Mesenchymal stem cell (in vitro differentiated cells and primary cell): ENCODE measurements at regions not wholly inside any gene's neighbourhood (a gene's known extent, or its start where the extent isn't known, plus 50 kb on each side); places are given as distances from the start of the nearest gene placed in this dataset.

Experiments
- DNase-seq: peaks from one replicate; pipeline ENCODE4 v3.0.0-alpha.2; 2013
- H2AFZ ChIP-seq: one replicate; pipeline ENCODE4 v1.6.1; 2013; ENCODE audit warnings: low read depth, mild to moderate bottlenecking, control low read depth, inconsistent platforms, low read length, moderate library complexity
- H2AK5ac ChIP-seq: 2 replicates; pipeline ENCODE4 v1.6.1; 2013; ENCODE audit warnings: low read length, moderate library complexity, mild to moderate bottlenecking, inconsistent platforms; ENCODE audit not compliant: severe bottlenecking
- H2BK120ac ChIP-seq: one replicate; pipeline ENCODE4 v1.6.1; 2013; ENCODE audit warnings: low read depth, mild to moderate bottlenecking, inconsistent platforms, low read length, moderate library complexity
- H2BK12ac ChIP-seq, 2 experiments: one replicate each; pipeline ENCODE4 v1.6.1; 2013; ENCODE audit warnings: inconsistent platforms in 2 of 2, low read length in 2 of 2, mild to moderate bottlenecking in 2 of 2, moderate library complexity in 2 of 2, control low read depth in 1 of 2
- H2BK15ac ChIP-seq: one replicate; pipeline ENCODE4 v1.6.1; 2013; ENCODE audit warnings: mild to moderate bottlenecking, low read depth, inconsistent platforms; ENCODE audit not compliant: poor library complexity, severe bottlenecking
- H2BK5ac ChIP-seq: 2 replicates; pipeline ENCODE4 v1.6.1; 2013; ENCODE audit warnings: low read depth, mild to moderate bottlenecking, low read length, control low read depth, inconsistent platforms; ENCODE audit not compliant: poor library complexity, severe bottlenecking
- H3K14ac ChIP-seq, 2 experiments: one replicate each; pipeline ENCODE4 v1.6.1; 2013; ENCODE audit warnings: inconsistent platforms in 2 of 2, low read length in 2 of 2, control low read depth in 1 of 2, mild to moderate bottlenecking in 1 of 2, moderate library complexity in 1 of 2
- H3K18ac ChIP-seq, 2 experiments: one replicate each; pipeline ENCODE4 v1.6.1; 2013; ENCODE audit warnings: inconsistent platforms in 2 of 2, low read length in 2 of 2, control low read depth in 1 of 2, low read depth in 1 of 2, mild to moderate bottlenecking in 1 of 2
- H3K23ac ChIP-seq, 2 experiments: one replicate each; pipeline ENCODE4 v1.6.1; 2013; ENCODE audit warnings: inconsistent platforms in 2 of 2, low read length in 2 of 2, mild to moderate bottlenecking in 2 of 2, moderate library complexity in 2 of 2, control low read depth in 1 of 2
- H3K27ac ChIP-seq: 2 replicates; pipeline ENCODE4 v1.5.1; 2013; ENCODE audit warnings: mild to moderate bottlenecking, moderate library complexity, low read length, control low read depth, inconsistent platforms; ENCODE audit not compliant: poor library complexity, severe bottlenecking
- H3K27me3 ChIP-seq, 2 experiments: 2 replicates each; pipeline versions ENCODE4 v1.6.1 to v1.7.0; 2013; ENCODE audit warnings: low read length in 2 of 2, mild to moderate bottlenecking in 2 of 2, moderate library complexity in 2 of 2, control low read depth in 1 of 2, inconsistent platforms in 1 of 2; ENCODE audit not compliant: control insufficient read depth in 1 of 2, insufficient read depth in 1 of 2
- H3K36me3 ChIP-seq, 2 experiments: 2 replicates each; pipeline versions ENCODE4 v1.6.1 to v1.7.0; 2013; ENCODE audit warnings: low read length in 2 of 2, control low read depth in 1 of 2, inconsistent platforms in 1 of 2, low read depth in 1 of 2, mild to moderate bottlenecking in 1 of 2; ENCODE audit not compliant: insufficient read depth in 2 of 2, control insufficient read depth in 1 of 2
- H3K4ac ChIP-seq, 2 experiments: one replicate each; pipeline ENCODE4 v1.6.1; 2013; ENCODE audit warnings: inconsistent platforms in 2 of 2, low read length in 2 of 2, mild to moderate bottlenecking in 2 of 2, moderate library complexity in 2 of 2, control low read depth in 1 of 2, low read depth in 1 of 2
- H3K4me1 ChIP-seq: 2 replicates; pipeline ENCODE4 v1.6.1; 2013; ENCODE audit warnings: low read depth, low read length, control low read depth; ENCODE audit not compliant: control insufficient read depth, insufficient read depth
- H3K4me2 ChIP-seq: 2 replicates; pipeline ENCODE4 v1.6.1; 2013; ENCODE audit warnings: low read length, mild to moderate bottlenecking, inconsistent platforms; ENCODE audit not compliant: poor library complexity, severe bottlenecking
- H3K4me3 ChIP-seq, 2 experiments: 2 replicates each; pipeline versions ENCODE4 v1.5.1 to v1.7.0; 2013; ENCODE audit warnings: low read length in 2 of 2, mild to moderate bottlenecking in 2 of 2, control low read depth in 1 of 2, low read depth in 1 of 2; ENCODE audit not compliant: insufficient read depth in 1 of 2
- H3K79me1 ChIP-seq: replicated peaks from 2 replicates; pipeline ENCODE4 v1.6.1; 2013; ENCODE audit warnings: mild to moderate bottlenecking, control low read depth, low read length, inconsistent platforms; ENCODE audit not compliant: poor library complexity, severe bottlenecking
- H3K9ac ChIP-seq: 2 replicates; pipeline ENCODE4 v1.7.0; 2013; ENCODE audit warnings: mild to moderate bottlenecking, low read length, moderate library complexity
- H3K9me3 ChIP-seq: 2 replicates; pipeline ENCODE4 v1.7.0; 2013; ENCODE audit warnings: mild to moderate bottlenecking, low read length; ENCODE audit not compliant: control insufficient read depth
- H4K8ac ChIP-seq: one replicate; pipeline ENCODE4 v1.6.1; 2013; ENCODE audit warnings: inconsistent platforms, mild to moderate bottlenecking, low read length, moderate library complexity
- H4K91ac ChIP-seq: one replicate; pipeline ENCODE4 v1.6.1; 2013; ENCODE audit warnings: mild to moderate bottlenecking, low read length, inconsistent platforms
- WGBS: methylation state at CpG from one replicate; pipeline ENCODE4 v1.1.7; 2013; ENCODE audit warnings: mixed read lengths; 5-methylcytosine and 5-hydroxymethylcytosine counted together

GRCh38 chr10:4456776-4457175, 369.2 kb upstream of the AKR1E2 start:
- Histone ChIP-seq H3K4ac (no peak overlapping the region), H2BK15ac (no peak overlapping the region)

GRCh38 chr10:4456279-4456678, 369.7 kb upstream of the AKR1E2 start:
- H3K27ac ChIP-seq: no peak overlapping the region
- H3K4me3 ChIP-seq: no peak overlapping the region
- H2AK5ac ChIP-seq: no peak overlapping the region
- no peaks in the 10 kb centered on the region for H3K79me1 ChIP-seq
- H3K4me2 ChIP-seq: no peak overlapping the region
- no peak overlapping the region for H3K14ac ChIP-seq
- no peak overlapping the region for H2AFZ ChIP-seq
- no peak for DNase-seq
- no peak overlapping the region for H4K8ac ChIP-seq
- H3K9me3 ChIP-seq: no peaks in the 10 kb centered on the region
- H3K4ac ChIP-seq: no peak overlapping the region
- H4K91ac ChIP-seq: no peak overlapping the region
- no peaks in the 10 kb centered on the region for H3K36me3 ChIP-seq
- H2BK15ac ChIP-seq: no peak overlapping the region
- no peak overlapping the region for H3K9ac ChIP-seq
- no peak overlapping the region for H2BK120ac ChIP-seq
- no peaks in the 10 kb centered on the region for H3K4me1 ChIP-seq
- H3K27me3 ChIP-seq: no peaks in the 10 kb centered on the region
- H3K23ac ChIP-seq: no peak overlapping the region
- no peak overlapping the region for H2BK5ac ChIP-seq
- H2BK12ac ChIP-seq: no peak overlapping the region
- H3K18ac ChIP-seq: no peak overlapping the region
- WGBS: 99% methylated on average over 3 of the region's 3 CpGs

More at GRCh38 chr10:4456776-4457175, 369.2 kb upstream of the AKR1E2 start:
- Histone ChIP-seq H4K8ac (no peak overlapping the region), H2AFZ (no peak overlapping the region), H3K4me1 (no peaks in the 10 kb centered on the region), H3K4me3 (no peak overlapping the region), H2AK5ac (no peak overlapping the region), H3K9ac (no peak overlapping the region), H3K14ac (no peak overlapping the region), H3K18ac (no peak overlapping the region), H2BK12ac (no peak overlapping the region), H4K91ac (no peak overlapping the region), H3K79me1 (no peaks in the 10 kb centered on the region), H3K27me3 (no peaks in the 10 kb centered on the region), H3K27ac (no peak overlapping the region), H3K36me3 (no peaks in the 10 kb centered on the region), H2BK5ac (no peak overlapping the region), H3K9me3 (no peaks in the 10 kb centered on the region), H2BK120ac (no peak overlapping the region), H3K4me2 (no peak overlapping the region), H3K23ac (no peak overlapping the region)
- WGBS: 100% methylated on average over 1 of the region's 1 CpG
- no peak for DNase-seq

- H3K9ac ChIP-seq: no peak overlapping the region
- no peak overlapping the region for H3K27ac ChIP-seq
- H2BK15ac ChIP-seq: no peak overlapping the region
- H2BK5ac ChIP-seq: no peak overlapping the region
- H2BK120ac ChIP-seq: no peak overlapping the region
- no peaks in the 10 kb centered on the region for H3K36me3 ChIP-seq
- H3K4me3 ChIP-seq: no peak overlapping the region
- no peaks in the 10 kb centered on the region for H3K79me1 ChIP-seq
- no peak overlapping the region for H3K23ac ChIP-seq
- H3K9me3 ChIP-seq: no peaks in the 10 kb centered on the region
- H2AK5ac ChIP-seq: no peak overlapping the region
- no peaks in the 10 kb centered on the region for H3K27me3 ChIP-seq
- no peak overlapping the region for H3K4ac ChIP-seq
- no peak for DNase-seq
- H3K14ac ChIP-seq: no peak overlapping the region
- no peak overlapping the region for H4K8ac ChIP-seq
- H3K18ac ChIP-seq: no peak overlapping the region
- no peak overlapping the region for H2BK12ac ChIP-seq
- H3K4me2 ChIP-seq: no peak overlapping the region
- H3K4me1 ChIP-seq: no peaks in the 10 kb centered on the region
- no peak overlapping the region for H2AFZ ChIP-seq
- H4K91ac ChIP-seq: no peak overlapping the region
- 99% methylated on average over 4 of the region's 5 CpGs for WGBS
Measured at GRCh38 chr10:4453950-4454349, 372.1 kb upstream of the AKR1E2 start.

GRCh38 chr10:4453276-4453675, 372.7 kb upstream of the AKR1E2 start:
- H3K4me3 ChIP-seq: no peak overlapping the region
- no peak overlapping the region for H3K23ac ChIP-seq
- WGBS: 87% methylated on average over 8 of the region's 8 CpGs
- no peak overlapping the region for H3K27ac ChIP-seq
- no peaks in the 10 kb centered on the region for H3K4me1 ChIP-seq
- H3K9me3 ChIP-seq: no peaks in the 10 kb centered on the region
- H3K14ac ChIP-seq: no peak overlapping the region
- H2BK15ac ChIP-seq: no peak overlapping the region
- no peak overlapping the region for H3K9ac ChIP-seq
- H4K91ac ChIP-seq: no peak overlapping the region
- H3K27me3 ChIP-seq: no peaks in the 10 kb centered on the region
- no peak overlapping the region for H4K8ac ChIP-seq
- no peak overlapping the region for H2AFZ ChIP-seq
- no peaks in the 10 kb centered on the region for H3K79me1 ChIP-seq
- H2AK5ac ChIP-seq: no peak overlapping the region
- H2BK120ac ChIP-seq: no peak overlapping the region
- no peak overlapping the region for H3K18ac ChIP-seq
- no peak for DNase-seq
- no peaks in the 10 kb centered on the region for H3K36me3 ChIP-seq
- no peak overlapping the region for H3K4me2 ChIP-seq
- H2BK12ac ChIP-seq: no peak overlapping the region
- H3K4ac ChIP-seq: no peak overlapping the region
- no peak overlapping the region for H2BK5ac ChIP-seq
